ENCODE measurements at regions not wholly inside any gene's neighbourhood (a gene's known extent, or its start where the extent isn't known, plus 50 kb on each side); places are given as distances from the start of the nearest gene placed in this dataset.
"Not testable (repeated sequence)": the region's sequence is repeated elsewhere in the genome, so short reads cannot be mapped to it uniquely, and the experiment has no call there.

DNA sequence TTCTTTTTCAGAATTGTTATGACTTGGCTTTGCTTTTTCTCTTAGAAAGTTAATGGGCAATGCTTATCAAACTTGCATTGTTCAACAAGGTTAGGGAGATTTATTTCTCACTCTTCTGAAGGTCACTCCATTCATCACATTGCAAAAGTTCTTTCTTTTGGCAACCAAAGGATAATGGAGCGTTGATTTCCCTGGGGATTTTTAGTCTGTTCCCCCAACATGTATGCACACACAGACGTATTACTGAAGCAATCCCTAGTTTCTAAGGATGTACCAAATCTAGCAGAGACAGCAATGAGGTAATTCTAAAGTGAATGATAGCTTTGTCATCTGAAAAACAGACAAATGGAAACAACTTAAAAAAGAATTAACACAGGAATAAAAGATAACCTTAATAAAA lies 349.1 kb downstream of the NYAP2 start:
- intact Hi-C loops (cut with DNase I; ENCODE audit: low total_unique reads), result no loop called here
- 40 to 60% methylated on average over 2 of the region's 2 CpGs for WGBS, 2 donors
- DNase-seq, result no peak
- Histone ChIP-seq H3K9me3 (no peaks in the 10 kb centered on the region), H3K4me3 (no peak overlapping the region), H3K4me1 (no peaks in the 10 kb centered on the region), H3K36me3 (ENCODE audit: low read depth, missing control alignments) (no peaks in the 10 kb centered on the region), H3K27ac (no peak overlapping the region), H3K27me3 (no peaks in the 10 kb centered on the region)
- TF ChIP-seq POLR2A (IDR thresholded peaks at IDR 0.05), result no peak
- TF ChIP-seq, protein P1, sequence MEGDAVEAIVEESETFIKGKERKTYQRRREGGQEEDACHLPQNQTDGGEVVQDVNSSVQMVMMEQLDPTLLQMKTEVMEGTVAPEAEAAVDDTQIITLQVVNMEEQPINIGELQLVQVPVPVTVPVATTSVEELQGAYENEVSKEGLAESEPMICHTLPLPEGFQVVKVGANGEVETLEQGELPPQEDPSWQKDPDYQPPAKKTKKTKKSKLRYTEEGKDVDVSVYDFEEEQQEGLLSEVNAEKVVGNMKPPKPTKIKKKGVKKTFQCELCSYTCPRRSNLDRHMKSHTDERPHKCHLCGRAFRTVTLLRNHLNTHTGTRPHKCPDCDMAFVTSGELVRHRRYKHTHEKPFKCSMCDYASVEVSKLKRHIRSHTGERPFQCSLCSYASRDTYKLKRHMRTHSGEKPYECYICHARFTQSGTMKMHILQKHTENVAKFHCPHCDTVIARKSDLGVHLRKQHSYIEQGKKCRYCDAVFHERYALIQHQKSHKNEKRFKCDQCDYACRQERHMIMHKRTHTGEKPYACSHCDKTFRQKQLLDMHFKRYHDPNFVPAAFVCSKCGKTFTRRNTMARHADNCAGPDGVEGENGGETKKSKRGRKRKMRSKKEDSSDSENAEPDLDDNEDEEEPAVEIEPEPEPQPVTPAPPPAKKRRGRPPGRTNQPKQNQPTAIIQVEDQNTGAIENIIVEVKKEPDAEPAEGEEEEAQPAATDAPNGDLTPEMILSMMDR (IDR thresholded peaks at IDR 0.05), result no peak

DNA sequence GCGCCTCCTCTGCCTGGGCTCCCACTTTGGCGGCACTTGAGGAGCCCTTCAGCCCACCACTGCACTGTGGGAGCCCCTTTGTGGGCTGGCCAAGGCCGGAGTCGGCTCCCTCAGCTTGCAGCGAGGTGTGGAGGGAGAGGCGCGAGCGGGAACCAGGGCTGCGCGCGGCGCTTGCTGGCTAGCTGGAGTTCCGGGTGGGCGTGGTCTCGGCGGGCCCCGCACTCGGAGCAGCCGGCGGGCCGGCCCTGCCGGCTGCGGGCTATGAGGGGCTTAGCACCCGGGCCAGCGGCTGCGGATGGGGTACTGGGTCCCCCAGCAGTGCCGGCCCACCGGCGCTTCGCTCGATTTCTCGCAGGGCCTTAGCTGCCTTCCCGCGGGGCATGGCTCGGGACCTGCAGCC lies 344.5 kb downstream of the NYAP2 start:
- WGBS, 2 donors, result 74 to 90% methylated on average over 3 to 35 of the region's 35 CpGs
- H3K27ac ChIP-seq; intact Hi-C loops (cut with DNase I; ENCODE audit: low total_unique reads); H3K36me3 ChIP-seq (ENCODE audit: low read depth, missing control alignments); H3K9me3 ChIP-seq; H3K4me1 ChIP-seq; H3K27me3 ChIP-seq: not testable (repeated sequence)
- peak overlapping the region; percentile 41 to 58 for H3K4me3 ChIP-seq
- peak; percentile 63 for DNase-seq

DNA sequence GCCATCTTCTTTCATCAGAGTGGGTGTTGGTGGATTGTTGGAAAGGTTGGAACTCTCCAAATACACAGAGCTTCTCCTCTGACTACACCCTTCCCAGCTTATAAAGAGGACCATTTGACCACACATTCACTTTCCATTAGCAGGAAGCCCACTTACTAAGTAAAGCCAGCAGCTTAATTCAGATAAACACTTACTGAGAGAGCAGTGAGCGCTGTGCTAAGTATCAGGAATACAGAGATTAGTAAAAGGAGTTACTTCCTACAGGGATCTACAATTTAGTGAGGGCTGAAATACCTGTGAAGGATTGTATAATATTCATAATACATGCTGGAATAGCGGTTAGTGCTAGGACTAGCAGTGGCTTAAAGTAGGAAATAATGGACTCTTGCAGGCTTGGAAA lies 343.0 kb downstream of the NYAP2 start:
- WGBS, 2 donors, result 86% methylated on average over 2 of the region's 2 CpGs
- no peak for DNase-seq

DNA sequence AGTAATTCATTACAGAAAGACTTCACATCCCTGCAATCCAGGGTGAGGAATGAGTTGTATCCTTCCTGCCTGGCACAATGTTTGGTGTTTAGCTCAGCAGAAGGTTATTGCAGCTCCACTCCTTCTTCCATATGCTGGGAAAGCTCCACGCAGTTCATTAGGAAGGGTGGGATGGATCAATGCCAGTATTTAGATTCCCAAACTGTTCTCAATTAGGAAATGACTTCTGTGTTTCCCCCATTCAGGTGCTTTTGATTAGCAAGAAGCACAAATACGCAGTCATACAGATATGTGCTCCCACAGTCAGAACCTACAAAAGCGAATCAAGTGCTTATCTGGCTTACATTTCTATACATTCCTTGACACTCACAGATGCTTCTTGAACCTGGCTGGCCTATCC lies 340.6 kb downstream of the NYAP2 start:
- Histone ChIP-seq H3K4me3 (no peak overlapping the region), H3K9me3 (no peaks in the 10 kb centered on the region), H3K27ac (no peak overlapping the region), H3K36me3 (ENCODE audit: low read depth, missing control alignments) (no peaks in the 10 kb centered on the region), H3K4me1 (peaks cover 8% of the 10 kb centered on the region), H3K27me3 (no peaks in the 10 kb centered on the region)
- TF ChIP-seq POLR2A (IDR thresholded peaks at IDR 0.05), result no peak
- TF ChIP-seq, protein P1 (IDR thresholded peaks at IDR 0.05), result no peak
- no peak for DNase-seq
- intact Hi-C loops (cut with DNase I; ENCODE audit: low total_unique reads), result no loop called here
- WGBS, 2 donors, result 65 to 70% methylated on average over 3 of the region's 3 CpGs

More for the DNA sequence above, 343.0 kb downstream of the NYAP2 start:
- Histone ChIP-seq H3K27ac (no peak overlapping the region), H3K4me3 (no peak overlapping the region), H3K36me3 (ENCODE audit: low read depth, missing control alignments) (no peaks in the 10 kb centered on the region), H3K9me3 (no peaks in the 10 kb centered on the region), H3K4me1 (peaks cover 4% of the 10 kb centered on the region), H3K27me3 (no peaks in the 10 kb centered on the region)
- intact Hi-C loops (cut with DNase I; ENCODE audit: low total_unique reads), result no loop called here
- TF ChIP-seq POLR2A (IDR thresholded peaks at IDR 0.05), result no peak
- TF ChIP-seq, protein P1 (IDR thresholded peaks at IDR 0.05), result no peak

DNA sequence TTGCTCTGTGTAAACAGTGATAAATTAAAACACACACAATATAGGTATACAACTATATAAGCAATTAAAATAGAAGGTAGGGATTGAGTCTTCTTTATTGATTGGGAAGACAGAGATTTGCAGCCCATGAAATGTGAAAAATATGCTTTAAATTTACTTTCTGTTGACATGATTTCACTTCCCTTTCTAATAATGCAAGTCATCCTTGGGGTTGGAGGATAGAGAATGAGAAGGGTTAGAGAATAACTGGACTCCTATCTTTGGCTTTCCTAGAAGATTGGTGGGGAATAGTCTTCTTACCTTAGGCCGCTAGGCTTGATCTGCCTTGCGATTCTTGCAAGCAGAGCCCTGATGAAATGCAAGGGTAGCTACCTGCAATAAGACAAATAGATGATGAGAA lies 339.8 kb downstream of the NYAP2 start:
- 94 to 95% methylated on average over 2 of the region's 2 CpGs for WGBS, 2 donors

More for the DNA sequence above, 339.8 kb downstream of the NYAP2 start:
- H3K27ac ChIP-seq, result no peak overlapping the region
- no peaks in the 10 kb centered on the region for H3K9me3 ChIP-seq
- TF ChIP-seq POLR2A (IDR thresholded peaks at IDR 0.05), result no peak
- TF ChIP-seq, protein P1 (IDR thresholded peaks at IDR 0.05), result no peak
- H3K27me3 ChIP-seq, result no peaks in the 10 kb centered on the region
- intact Hi-C loops (cut with DNase I; ENCODE audit: low total_unique reads), result no loop called here
- peaks cover 8% of the 10 kb centered on the region for H3K4me1 ChIP-seq
- H3K4me3 ChIP-seq, result no peak overlapping the region
- H3K36me3 ChIP-seq (ENCODE audit: low read depth, missing control alignments), result no peaks in the 10 kb centered on the region
- DNase-seq, result no peak

Measured in testis (tissue), 2 donors.